K562 (cell line): ENCODE measurements at regions not wholly inside any gene's neighbourhood (a gene's known extent, or its start where the extent isn't known, plus 50 kb on each side); places are given as distances from the start of the nearest gene placed in this dataset.

Experiments used
- CTCF ChIP-seq, 3 experiments: IDR thresholded peaks in 2 of 3; conservative IDR thresholded peaks in 1 of 3; 2 replicates each; pipeline ENCODE4 v1.5.1; 2011 to 2012; ENCODE audit warnings: low read length in 3 of 3, mild to moderate bottlenecking in 3 of 3, control low read depth in 2 of 3, improper control_type of control experiment in 1 of 3, inconsistent platforms in 1 of 3, low read depth in 1 of 3, mixed read lengths in 1 of 3, moderate library complexity in 1 of 3; ENCODE audit not compliant: insufficient read depth in 2 of 3
- HDAC6 ChIP-seq: IDR thresholded peaks from 2 replicates; pipeline ENCODE4 v1.6.1; 2012; ENCODE audit warnings: low read depth, mild to moderate bottlenecking, control low read depth, inconsistent platforms, low read length, moderate library complexity
- IRF2 ChIP-seq: sonication (generic); formaldehyde crosslinking; IDR thresholded peaks from 2 replicates; pipeline ENCODE4 v1.8.1; 2022; ENCODE audit warnings: mild to moderate bottlenecking, missing genetic modification reagents
- MYBL2 ChIP-seq, 2 experiments: fragments of 450-650 bp in 1 of 2; sonication (generic) in 1 of 2; formaldehyde crosslinking in 1 of 2; IDR thresholded peaks; 2 replicates each; pipeline versions ENCODE4 v1.6.1 to v1.8.1; 2017 to 2022; ENCODE audit warnings: borderline replicate concordance in 1 of 2, inconsistent platforms in 1 of 2, low read depth in 1 of 2, mild to moderate bottlenecking in 1 of 2, missing genetic modification reagents in 1 of 2, moderate library complexity in 1 of 2
- ZNF175 ChIP-seq: fragments of 200-800 bp; sonication (Bioruptor generic); IDR thresholded peaks from 2 replicates; pipeline ENCODE4 v1.6.1; 2016; ENCODE audit warnings: low read depth, mild to moderate bottlenecking, missing genetic modification characterization, missing compliant biosample characterization
- TF ChIP-seq, protein P1 (sequence below): IDR thresholded peaks from 3 replicates; pipeline ENCODE4 v1.6.1; 2011; ENCODE audit warnings: borderline replicate concordance, mild to moderate bottlenecking; ENCODE audit not compliant: insufficient read length, insufficient read depth

- no peak for TF ChIP-seq IRF2 (CRISPR knock-in tag)
- TF ChIP-seq CTCF (IDR thresholded peaks at IDR 0.05 in 2 of 3, conservative IDR thresholded peaks at IDR 0.05 in 1 of 3; ENCODE audit: insufficient read depth in 2 of 3, low read depth in 1 of 3, low read length in 3 of 3), result no peak
- no peak for TF ChIP-seq HDAC6
- TF ChIP-seq, protein P1, sequence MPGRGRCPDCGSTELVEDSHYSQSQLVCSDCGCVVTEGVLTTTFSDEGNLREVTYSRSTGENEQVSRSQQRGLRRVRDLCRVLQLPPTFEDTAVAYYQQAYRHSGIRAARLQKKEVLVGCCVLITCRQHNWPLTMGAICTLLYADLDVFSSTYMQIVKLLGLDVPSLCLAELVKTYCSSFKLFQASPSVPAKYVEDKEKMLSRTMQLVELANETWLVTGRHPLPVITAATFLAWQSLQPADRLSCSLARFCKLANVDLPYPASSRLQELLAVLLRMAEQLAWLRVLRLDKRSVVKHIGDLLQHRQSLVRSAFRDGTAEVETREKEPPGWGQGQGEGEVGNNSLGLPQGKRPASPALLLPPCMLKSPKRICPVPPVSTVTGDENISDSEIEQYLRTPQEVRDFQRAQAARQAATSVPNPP, result no peak
- no peak for TF ChIP-seq MYBL2 (IDR thresholded peaks at IDR 0.05; ENCODE audit: low read depth)
- TF ChIP-seq MYBL2 (CRISPR knock-in tag; IDR thresholded peaks at IDR 0.05; ENCODE audit: borderline replicate concordance), result no peak
- no peak for TF ChIP-seq ZNF175
Observed at GRCh38 chr17:72025113-72025512, 95.7 kb upstream of the SOX9 start.
